Myocyte (in vitro differentiated cells): ENCODE measurements at regions not wholly inside any gene's neighbourhood (a gene's known extent, or its start where the extent isn't known, plus 50 kb on each side); places are given as distances from the start of the nearest gene placed in this dataset.
A peak's percentile ranks its signal among the peaks of the same experiment; 100 is the strongest.
"Not testable (repeated sequence)": the region's sequence is repeated elsewhere in the genome, so short reads cannot be mapped to it uniquely, and the experiment has no call there.

Experiments used
- DNase-seq: peaks from one replicate; pipeline ENCODE4 v3.0.0-alpha.2; 2012; ENCODE audit warnings: low read depth

GRCh38 chr2:146451972-146452371, 1392.9 kb upstream of the ACVR2A start:
- no peak for DNase-seq

GRCh38 chr2:146450131-146450530, 1394.7 kb upstream of the ACVR2A start:
- DNase-seq, result no peak

GRCh38 chr2:146444987-146445386, 1399.8 kb upstream of the ACVR2A start:
- DNase-seq, result no peak

- DNase-seq, result no peak
These were observed 1400.7 kb upstream of the ACVR2A start for GRCh38 chr2:146444085-146444484.

- no peak for DNase-seq
These were observed 1406.6 kb upstream of the ACVR2A start for GRCh38 chr2:146438246-146438645.

GRCh38 chr2:146437712-146438111, 1407.1 kb upstream of the ACVR2A start:
- DNase-seq, result no peak

- DNase-seq, result no peak
These were observed 1411.5 kb upstream of the ACVR2A start for GRCh38 chr2:146433116-146433875.

GRCh38 chr2:146429366-146429765, 1415.5 kb upstream of the ACVR2A start:
- DNase-seq, result no peak

- no peak for DNase-seq
These were observed 1426.9 kb upstream of the ACVR2A start for GRCh38 chr2:146417942-146418341.

- DNase-seq, result no peak
These were observed 1429.5 kb upstream of the ACVR2A start for GRCh38 chr2:146415291-146415690.

- no peak for DNase-seq
These were observed 1430.4 kb upstream of the ACVR2A start for GRCh38 chr2:146414456-146414855.

- no peak for DNase-seq
These were observed 1431.7 kb upstream of the ACVR2A start for GRCh38 chr2:146413086-146413610.

GRCh38 chr2:146412625-146413024, 1432.2 kb upstream of the ACVR2A start:
- no peak for DNase-seq

- peak; percentile 39 for DNase-seq
These were observed 1439.2 kb upstream of the ACVR2A start for GRCh38 chr2:146405402-146406309.

GRCh38 chr2:146403546-146404160, 1441.2 kb upstream of the ACVR2A start:
- not testable (repeated sequence) for DNase-seq

GRCh38 chr2:146392631-146393030, 1452.2 kb upstream of the ACVR2A start:
- DNase-seq, result peak; percentile 75

GRCh38 chr2:146392186-146392585, 1452.6 kb upstream of the ACVR2A start:
- DNase-seq, result no peak

GRCh38 chr2:146388757-146389156, 1456.1 kb upstream of the ACVR2A start:
- peak; percentile 27 for DNase-seq

- DNase-seq, result no peak
These were observed 1458.7 kb upstream of the ACVR2A start for GRCh38 chr2:146386096-146386495.

- no peak for DNase-seq
These were observed 1459.8 kb upstream of the ACVR2A start for GRCh38 chr2:146385031-146385430.

GRCh38 chr2:146376511-146377064, 1468.2 kb upstream of the ACVR2A start:
- DNase-seq, result no peak
